Skeletal muscle tissue (tissue), 3 donors: ENCODE measurements at regions not wholly inside any gene's neighbourhood (a gene's known extent, or its start where the extent isn't known, plus 50 kb on each side); places are given as distances from the start of the nearest gene placed in this dataset.
A peak's percentile ranks its signal among the peaks of the same experiment; 100 is the strongest.
"Not testable (repeated sequence)": the region's sequence is repeated elsewhere in the genome, so short reads cannot be mapped to it uniquely, and the experiment has no call there.

Source experiments
- H3K27ac ChIP-seq: one replicate; pipeline ENCODE4 v1.7.0; 2013; ENCODE audit warnings: mild to moderate bottlenecking, low read depth, low read length, inconsistent platforms
- H3K27me3 ChIP-seq, 3 donors: one replicate each; pipeline ENCODE4 v1.7.0; 2013; ENCODE audit warnings: low read length in 3 of 3; ENCODE audit not compliant: control insufficient read depth in 3 of 3, insufficient read depth in 3 of 3
- H3K36me3 ChIP-seq, 3 donors: one replicate each; pipeline ENCODE4 v1.7.0; 2013; ENCODE audit warnings: low read length in 3 of 3; ENCODE audit not compliant: control insufficient read depth in 3 of 3, insufficient read depth in 3 of 3
- H3K4me1 ChIP-seq, 3 donors: one replicate each; pipeline ENCODE4 v1.7.0; 2013; ENCODE audit warnings: low read length in 3 of 3, mild to moderate bottlenecking in 3 of 3; ENCODE audit not compliant: control insufficient read depth in 3 of 3, insufficient read depth in 3 of 3
- H3K4me3 ChIP-seq, 3 donors: one replicate each; pipeline ENCODE4 v1.7.0; 2013; ENCODE audit warnings: low read length in 3 of 3
- H3K9ac ChIP-seq, 3 donors: one replicate each; pipeline ENCODE4 v1.7.0; 2013; ENCODE audit warnings: low read length in 3 of 3, mild to moderate bottlenecking in 3 of 3, moderate library complexity in 2 of 3, low read depth in 1 of 3
- H3K9me3 ChIP-seq, 3 donors: one replicate each; pipeline ENCODE4 v1.7.0; 2013; ENCODE audit warnings: low read length in 3 of 3; ENCODE audit not compliant: control insufficient read depth in 3 of 3
- donor health status: Osteomylitis.

- H3K9me3 ChIP-seq: no peaks in the 10 kb centered on the region
- H3K27ac ChIP-seq: no peak overlapping the region
- H3K36me3 ChIP-seq: no peaks in the 10 kb centered on the region
- H3K4me3 ChIP-seq: no peak overlapping the region
- H3K27me3 ChIP-seq: no peaks in the 10 kb centered on the region
- H3K9ac ChIP-seq: no peak overlapping the region
- H3K4me1 ChIP-seq: peaks cover 0 to 5% (median 0%) of the 10 kb centered on the region in 3 donors
Measured at GRCh38 chr2:83115606-83116005, 1343.5 kb downstream of the SUCLG1 start.

GRCh38 chr2:83115155-83115554, 1343.9 kb downstream of the SUCLG1 start:
- no peak overlapping the region for H3K27ac ChIP-seq

GRCh38 chr2:83113953-83114352, 1345.1 kb downstream of the SUCLG1 start:
- Histone ChIP-seq H3K9ac (no peak overlapping the region), H3K4me1 (peaks cover 0 to 5% (median 0%) of the 10 kb centered on the region in 3 donors), H3K36me3 (no peaks in the 10 kb centered on the region), H3K27me3 (no peaks in the 10 kb centered on the region), H3K9me3 (no peaks in the 10 kb centered on the region), H3K27ac (peak overlapping the region; percentile 12), H3K4me3 (no peak overlapping the region)

More at GRCh38 chr2:83115155-83115554, 1343.9 kb downstream of the SUCLG1 start:
- Histone ChIP-seq H3K4me3 (no peak overlapping the region), H3K27me3 (no peaks in the 10 kb centered on the region), H3K9me3 (no peaks in the 10 kb centered on the region), H3K9ac (no peak overlapping the region), H3K36me3 (no peaks in the 10 kb centered on the region), H3K4me1 (peaks cover 0 to 5% (median 0%) of the 10 kb centered on the region in 3 donors)

- no peak overlapping the region for H3K27ac ChIP-seq
- H3K27me3 ChIP-seq: no peaks in the 10 kb centered on the region
- H3K4me3 ChIP-seq: no peak overlapping the region
- peaks cover 0 to 5% (median 0%) of the 10 kb centered on the region in 3 donors for H3K4me1 ChIP-seq
- H3K9me3 ChIP-seq: no peaks in the 10 kb centered on the region
- no peaks in the 10 kb centered on the region for H3K36me3 ChIP-seq
- no peak overlapping the region for H3K9ac ChIP-seq
Measured at GRCh38 chr2:83112858-83113257, 1346.2 kb downstream of the SUCLG1 start.

GRCh38 chr2:83109284-83109683, 1349.8 kb downstream of the SUCLG1 start:
- Histone ChIP-seq H3K9ac (no peak overlapping the region), H3K36me3 (no peaks in the 10 kb centered on the region), H3K27ac (no peak overlapping the region), H3K27me3 (no peaks in the 10 kb centered on the region), H3K4me3 (no peak overlapping the region), H3K9me3 (no peaks in the 10 kb centered on the region), H3K4me1 (peaks cover 0 to 5% (median 0%) of the 10 kb centered on the region in 3 donors)

GRCh38 chr2:83106853-83107252, 1352.2 kb downstream of the SUCLG1 start:
- Histone ChIP-seq H3K36me3 (no peaks in the 10 kb centered on the region), H3K27me3 (no peaks in the 10 kb centered on the region), H3K9ac (no peak overlapping the region), H3K4me1 (no peaks in the 10 kb centered on the region), H3K9me3 (no peaks in the 10 kb centered on the region), H3K4me3 (no peak overlapping the region), H3K27ac (no peak overlapping the region)

GRCh38 chr2:83104202-83104601, 1354.9 kb downstream of the SUCLG1 start:
- Histone ChIP-seq H3K9me3 (no peaks in the 10 kb centered on the region), H3K36me3 (no peaks in the 10 kb centered on the region), H3K4me1 (no peaks in the 10 kb centered on the region), H3K4me3 (no peak overlapping the region), H3K27me3 (no peaks in the 10 kb centered on the region), H3K9ac (no peak overlapping the region), H3K27ac (no peak overlapping the region)

GRCh38 chr2:83103613-83104012, 1355.5 kb downstream of the SUCLG1 start:
- Histone ChIP-seq H3K4me3 (no peak overlapping the region), H3K9ac (no peak overlapping the region), H3K27ac (no peak overlapping the region), H3K27me3 (no peaks in the 10 kb centered on the region), H3K4me1 (no peaks in the 10 kb centered on the region), H3K9me3 (no peaks in the 10 kb centered on the region), H3K36me3 (no peaks in the 10 kb centered on the region)

GRCh38 chr2:83089051-83089450, 1370.0 kb downstream of the SUCLG1 start:
- H3K27ac ChIP-seq, H3K36me3 ChIP-seq, H3K27me3 ChIP-seq, H3K4me1 ChIP-seq, H3K9ac ChIP-seq, H3K4me3 ChIP-seq, H3K9me3 ChIP-seq: not testable (repeated sequence)

- H3K9me3 ChIP-seq: no peaks in the 10 kb centered on the region
- H3K9ac ChIP-seq: no peak overlapping the region
- no peak overlapping the region for H3K4me3 ChIP-seq
- no peaks in the 10 kb centered on the region for H3K27me3 ChIP-seq
- H3K4me1 ChIP-seq: no peaks in the 10 kb centered on the region
- H3K27ac ChIP-seq: no peak overlapping the region
- no peaks in the 10 kb centered on the region for H3K36me3 ChIP-seq
Measured at GRCh38 chr2:83085869-83086268, 1373.2 kb downstream of the SUCLG1 start.
